NCI-H748 (cell line): ENCODE measurements at regions not wholly inside any gene's neighbourhood (a gene's known extent, or its start where the extent isn't known, plus 50 kb on each side); places are given as distances from the start of the nearest gene placed in this dataset.
"Not testable (repeated sequence)": the region's sequence is repeated elsewhere in the genome, so short reads cannot be mapped to it uniquely, and the experiment has no call there.

Experiments used
- DNase-seq: peaks from one replicate; lab custom pipeline; 2025; ENCODE audit not compliant: unreplicated experiment; lab: John Stamatoyannopoulos, UW

GRCh38 chr6:68238097-68238601 lies 396.9 kb upstream of the ADGRB3 start:
- DNase-seq: no peak

- no peak for DNase-seq
These were observed 397.9 kb upstream of the ADGRB3 start for GRCh38 chr6:68237205-68237604.

GRCh38 chr6:68235326-68235784 lies 399.7 kb upstream of the ADGRB3 start:
- DNase-seq: peak; percentile 35

GRCh38 chr6:68233623-68234022 lies 401.5 kb upstream of the ADGRB3 start:
- DNase-seq: no peak

GRCh38 chr6:68229566-68229965 lies 405.5 kb upstream of the ADGRB3 start:
- DNase-seq: no peak

GRCh38 chr6:68226460-68226859 lies 408.6 kb upstream of the ADGRB3 start:
- peak; percentile 45 for DNase-seq

GRCh38 chr6:68225729-68226128 lies 409.4 kb upstream of the ADGRB3 start:
- no peak for DNase-seq

- no peak for DNase-seq
These were observed 423.8 kb upstream of the ADGRB3 start for GRCh38 chr6:68211242-68211795.

- DNase-seq: not testable (repeated sequence)
These were observed 427.5 kb upstream of the ADGRB3 start for GRCh38 chr6:68207612-68208011.

GRCh38 chr6:68200929-68201328 lies 434.2 kb upstream of the ADGRB3 start:
- DNase-seq: no peak

GRCh38 chr6:68197356-68197755 lies 437.7 kb upstream of the ADGRB3 start:
- no peak for DNase-seq

- peak; percentile 43 for DNase-seq
These were observed 438.4 kb upstream of the ADGRB3 start for GRCh38 chr6:68196645-68197044.

GRCh38 chr6:68195753-68196152 lies 439.3 kb upstream of the ADGRB3 start:
- not testable (repeated sequence) for DNase-seq

GRCh38 chr6:68194846-68195478 lies 440.1 kb upstream of the ADGRB3 start:
- no peak for DNase-seq

GRCh38 chr6:68192988-68193387 lies 442.1 kb upstream of the ADGRB3 start:
- no peak for DNase-seq

GRCh38 chr6:68189217-68189815 lies 445.8 kb upstream of the ADGRB3 start:
- DNase-seq: no peak

- no peak for DNase-seq
These were observed 448.2 kb upstream of the ADGRB3 start for GRCh38 chr6:68186870-68187269.

GRCh38 chr6:68182386-68182785 lies 452.7 kb upstream of the ADGRB3 start:
- DNase-seq: no peak

GRCh38 chr6:68181027-68181426 lies 454.1 kb upstream of the ADGRB3 start:
- not testable (repeated sequence) for DNase-seq

GRCh38 chr6:68173616-68174015 lies 461.5 kb upstream of the ADGRB3 start:
- no peak for DNase-seq

GRCh38 chr6:68169922-68170321 lies 465.2 kb upstream of the ADGRB3 start:
- DNase-seq: no peak

GRCh38 chr6:68167604-68168003 lies 467.5 kb upstream of the ADGRB3 start:
- no peak for DNase-seq
